CD14-positive monocyte (primary cell): ENCODE measurements at regions not wholly inside any gene's neighbourhood (a gene's known extent, or its start where the extent isn't known, plus 50 kb on each side); places are given as distances from the start of the nearest gene placed in this dataset.
A peak's percentile ranks its signal among the peaks of the same experiment; 100 is the strongest.

Source experiments
- DNase-seq, 3 donors: peaks; one replicate each; pipeline ENCODE4 v3.0.0-alpha.2; 2011 to 2022
- H2AFZ ChIP-seq: 2 replicates; pipeline ENCODE4 v1.6.0; 2012; ENCODE audit warnings: mild to moderate bottlenecking, low read depth, low read length, inconsistent platforms; ENCODE audit not compliant: insufficient read depth, poor library complexity, severe bottlenecking
- H3K27ac ChIP-seq, 2 donors: 1 replicate in 1 of 2; 2 replicates in 1 of 2; pipeline ENCODE4 v1.5.1; 2012 to 2013; ENCODE audit warnings: low read length in 2 of 2, control low read depth in 1 of 2, inconsistent platforms in 1 of 2, low read depth in 1 of 2, mild to moderate bottlenecking in 1 of 2
- H3K27me3 ChIP-seq, 2 donors: one replicate each; pipeline versions ENCODE4 v1.6.0 to v1.6.1; 2011 to 2013; ENCODE audit warnings: low read length in 2 of 2; ENCODE audit not compliant: control insufficient read depth in 2 of 2, insufficient read depth in 2 of 2
- H3K36me3 ChIP-seq, 2 donors: replicated peaks in 1 of 2; 1 replicate in 1 of 2; 2 replicates in 1 of 2; pipeline versions ENCODE4 v1.5.1 to v1.6.1; 2012 to 2013; ENCODE audit warnings: low read length in 2 of 2, control low read depth in 1 of 2, inconsistent platforms in 1 of 2, mild to moderate bottlenecking in 1 of 2; ENCODE audit not compliant: insufficient read depth in 2 of 2, control insufficient read depth in 1 of 2
- H3K4me1 ChIP-seq, 2 donors: 1 replicate in 1 of 2; 2 replicates in 1 of 2; pipeline versions ENCODE4 v1.5.1 to v1.6.1; 2012 to 2013; ENCODE audit warnings: low read length in 2 of 2, control low read depth in 1 of 2, inconsistent platforms in 1 of 2, mild to moderate bottlenecking in 1 of 2, moderate library complexity in 1 of 2; ENCODE audit not compliant: insufficient read depth in 2 of 2, control insufficient read depth in 1 of 2
- H3K4me2 ChIP-seq: replicated peaks from 2 replicates; pipeline ENCODE3; 2012; ENCODE audit warnings: low read length, moderate library complexity, mild to moderate bottlenecking; ENCODE audit not compliant: poor library complexity, severe bottlenecking; ENCODE audit errors: extremely low read depth
- H3K4me3 ChIP-seq, 3 experiments: fragments of 200-600 bp in 1 of 3; sonication (generic) in 1 of 3; replicated peaks in 1 of 3; 1 replicate in 2 of 3; 2 replicates in 1 of 3; pipeline ENCODE4 v1.5.1; 2011 to 2013; ENCODE audit warnings: low read length in 3 of 3, mild to moderate bottlenecking in 3 of 3, control low read depth in 2 of 3, low read depth in 2 of 3, inconsistent platforms in 1 of 3, moderate library complexity in 1 of 3
- H3K79me2 ChIP-seq: 2 replicates; pipeline ENCODE4 v1.6.0; 2012; ENCODE audit warnings: mild to moderate bottlenecking, control low read depth, inconsistent platforms, low read length, moderate library complexity; ENCODE audit not compliant: insufficient read depth
- H3K9ac ChIP-seq: 2 replicates; pipeline ENCODE4 v1.6.0; 2017; ENCODE audit warnings: low read length, mild to moderate bottlenecking; ENCODE audit not compliant: insufficient read depth, poor library complexity, severe bottlenecking
- H3K9me3 ChIP-seq, 2 donors: replicated peaks in 1 of 2; 1 replicate in 1 of 2; 2 replicates in 1 of 2; pipeline versions ENCODE4 v1.5.1 to v1.6.1; 2012 to 2013; ENCODE audit warnings: low read length in 2 of 2, control low read depth in 1 of 2; ENCODE audit not compliant: control insufficient read depth in 1 of 2, insufficient read depth in 1 of 2
- H4K20me1 ChIP-seq: 2 replicates; pipeline ENCODE4 v1.6.0; 2012; ENCODE audit warnings: mild to moderate bottlenecking, low read length, control low read depth, moderate library complexity; ENCODE audit not compliant: insufficient read depth
- H3K27ac Mint-ChIP-seq, 7 donors: one replicate each; pipeline ENCODE4 v1.8.0; 2020; ENCODE audit warnings: mild to moderate bottlenecking in 7 of 7, mixed read lengths in 7 of 7, moderate library complexity in 6 of 7, inconsistent platforms in 2 of 7
- H3K27me3 Mint-ChIP-seq, 3 donors: one replicate each; pipeline ENCODE4 v1.8.0; 2021 to 2022; ENCODE audit warnings: low read depth in 3 of 3, mild to moderate bottlenecking in 3 of 3, mixed read lengths in 3 of 3, moderate library complexity in 3 of 3, inconsistent platforms in 1 of 3
- H3K36me3 Mint-ChIP-seq, 2 donors: one replicate each; pipeline ENCODE4 v1.8.0; 2020; ENCODE audit warnings: mixed read lengths in 2 of 2, inconsistent platforms in 1 of 2, mild to moderate bottlenecking in 1 of 2
- H3K4me1 Mint-ChIP-seq: one replicate; pipeline ENCODE4 v1.8.0; 2020; ENCODE audit warnings: mild to moderate bottlenecking, mixed read lengths
- H3K4me3 Mint-ChIP-seq, 2 donors: one replicate each; pipeline ENCODE4 v1.8.0; 2020; ENCODE audit warnings: mild to moderate bottlenecking in 2 of 2, mixed read lengths in 2 of 2, moderate library complexity in 1 of 2
- H3K9me3 Mint-ChIP-seq, 7 donors: one replicate each; pipeline ENCODE4 v1.8.0; 2020 to 2022; ENCODE audit warnings: mixed read lengths in 7 of 7, mild to moderate bottlenecking in 6 of 7, moderate library complexity in 6 of 7, inconsistent platforms in 2 of 7
- CTCF ChIP-seq: fragments of 200-600 bp; IDR thresholded peaks from one replicate; pipeline ENCODE4 v1.8.0; 2022; ENCODE audit warnings: antibody characterized with exemption, mild to moderate bottlenecking
- WGBS: methylation state at CpG from one replicate; pipeline ENCODE4 v1.1.5; 2013; ENCODE audit warnings: missing lambda C conversion rate; ENCODE audit not compliant: insufficient coverage; 5-methylcytosine and 5-hydroxymethylcytosine counted together
- intact Hi-C, 2 donors: fragments of 100-400 bp; cut with micrococcal nuclease; formaldehyde crosslinking; loops; one replicate each; pipeline versions ENCODE4 v1.15.0 to v1.15.1; 2023

- Histone ChIP-seq H4K20me1 (no peaks in the 10 kb centered on the region), H2AFZ (no peak overlapping the region), H3K79me2 (no peaks in the 10 kb centered on the region), H3K27ac (no peak overlapping the region), H3K27me3 (no peaks in the 10 kb centered on the region), H3K4me3 (no peak overlapping the region), H3K9me3 (no peaks in the 10 kb centered on the region), H3K36me3 (no peaks in the 10 kb centered on the region), H3K9ac (no peak overlapping the region), H3K4me1 (no peaks in the 10 kb centered on the region), H3K4me2 (no peak overlapping the region)
- Mint-ChIP-seq H3K9me3 (peaks cover 0 to 3% (median 0%) of the 10 kb centered on the region in 7 donors), H3K27me3 (peaks cover 0 to 6% (median 0%) of the 10 kb centered on the region in 3 donors), H3K27ac (peak overlapping the region in 1 of 7 donors; percentile 26), H3K4me3 (no peak overlapping the region), H3K4me1 (no peaks in the 10 kb centered on the region), H3K36me3 (no peaks in the 10 kb centered on the region)
- intact Hi-C loops, result no loop called here
- TF ChIP-seq CTCF, result no peak
- DNase-seq, result no peak
- WGBS, result 93% methylated on average over 8 of the region's 13 CpGs
Measured at GRCh38 chr7:26441002-26441521, 149.4 kb downstream of the SNX10 start.

- H3K9ac ChIP-seq, result no peak overlapping the region
- Mint-ChIP-seq H3K4me3 (no peak overlapping the region), H3K9me3 (peaks cover 0 to 3% (median 0%) of the 10 kb centered on the region in 7 donors), H3K4me1 (no peaks in the 10 kb centered on the region), H3K27ac (peak overlapping the region in 1 of 7 donors; percentile 26), H3K27me3 (peaks cover 0 to 6% (median 0%) of the 10 kb centered on the region in 3 donors), H3K36me3 (no peaks in the 10 kb centered on the region)
- DNase-seq, result no peak
- H3K4me2 ChIP-seq, result no peak overlapping the region
- H3K4me1 ChIP-seq, result no peaks in the 10 kb centered on the region
- no peak overlapping the region for H3K27ac ChIP-seq
- WGBS, result 95% methylated on average over 2 of the region's 7 CpGs
- H4K20me1 ChIP-seq, result no peaks in the 10 kb centered on the region
- H3K4me3 ChIP-seq, result no peak overlapping the region
- H3K79me2 ChIP-seq, result no peaks in the 10 kb centered on the region
- no peak for TF ChIP-seq CTCF
- no peaks in the 10 kb centered on the region for H3K9me3 ChIP-seq
- no peak overlapping the region for H2AFZ ChIP-seq
- intact Hi-C loops, result no loop called here
- H3K27me3 ChIP-seq, result no peaks in the 10 kb centered on the region
- no peaks in the 10 kb centered on the region for H3K36me3 ChIP-seq
Measured at GRCh38 chr7:26441611-26442277, 150.1 kb downstream of the SNX10 start.
